H1 (cell line): ENCODE measurements at regions not wholly inside any gene's neighbourhood (a gene's known extent, or its start where the extent isn't known, plus 50 kb on each side); places are given as distances from the start of the nearest gene placed in this dataset.

ENCODE experiments used
- CTCF ChIA-PET: fragments of 300-600 bp; sonication (Branson Sonifier 250); formaldehyde crosslinking; loops from one replicate; lab custom pipeline; 2021; ENCODE audit not compliant: partially characterized antibody; lab: Charles Lee
- POLR2A ChIA-PET: fragments of 300-600 bp; sonication (Branson Sonifier 250); formaldehyde crosslinking; loops from one replicate; lab custom pipeline; 2021; ENCODE audit warnings: inconsistent platforms; ENCODE audit not compliant: partially characterized antibody; lab: Charles Lee
- DNase-seq, 2 experiments: peaks; one replicate each; pipeline versions ENCODE4 v3.0.0 to v3.0.0-alpha.2; 2010 to 2022; ENCODE audit warnings: low spot score in 2 of 2, low read depth in 1 of 2, mixed read lengths in 1 of 2
- FAIRE-seq: peaks from 2 replicates; lab custom pipeline; 2011; peaks lifted over from hg19 to GRCh38; lab: Jason Lieb, UNC
- H2AFZ ChIP-seq: 2 replicates; pipeline ENCODE4 v1.8.1; 2012; ENCODE audit warnings: low read length, inconsistent platforms
- H2AK5ac ChIP-seq: 2 replicates; pipeline ENCODE4 v1.6.1; 2013; ENCODE audit warnings: low read depth, low read length
- H2BK120ac ChIP-seq: replicated peaks from 2 replicates; pipeline ENCODE3; 2013; ENCODE audit warnings: low read depth, low read length, inconsistent platforms
- H2BK12ac ChIP-seq: 2 replicates; pipeline ENCODE4 v1.6.1; 2013; ENCODE audit warnings: low read depth, low read length
- H2BK15ac ChIP-seq: 2 replicates; pipeline ENCODE4 v1.6.1; 2013; ENCODE audit warnings: low read length
- H2BK20ac ChIP-seq: 2 replicates; pipeline ENCODE4 v1.6.1; 2013; ENCODE audit warnings: low read length
- H2BK5ac ChIP-seq: 2 replicates; pipeline ENCODE4 v1.6.1; 2013; ENCODE audit warnings: low read depth, low read length
- H3K14ac ChIP-seq: 2 replicates; pipeline ENCODE4 v1.6.1; 2013; ENCODE audit warnings: inconsistent platforms; ENCODE audit not compliant: insufficient read length
- H3K18ac ChIP-seq: 2 replicates; pipeline ENCODE4 v1.6.1; 2013; ENCODE audit warnings: low read length; ENCODE audit errors: extremely low read depth
- H3K23ac ChIP-seq: 2 replicates; pipeline ENCODE4 v1.6.1; 2013; ENCODE audit warnings: inconsistent platforms; ENCODE audit not compliant: insufficient read length
- H3K23me2 ChIP-seq: 2 replicates; pipeline ENCODE4 v1.6.1; 2013; ENCODE audit warnings: low read depth, low read length
- H3K27ac ChIP-seq: 2 replicates; pipeline ENCODE4 v1.6.1; 2011; ENCODE audit warnings: low read depth, low read length, inconsistent platforms
- H3K27me3 ChIP-seq, 4 experiments: replicated peaks in 1 of 4; 1 replicate in 1 of 4; 2 replicates in 3 of 4; pipeline versions ENCODE4 v1.6.1 to v1.8.1; 2011 to 2013; ENCODE audit warnings: low read length in 3 of 4, mild to moderate bottlenecking in 3 of 4, inconsistent platforms in 2 of 4, mixed read lengths in 2 of 4, moderate library complexity in 1 of 4; ENCODE audit not compliant: control insufficient read depth in 3 of 4, insufficient read depth in 3 of 4; ENCODE audit errors: extremely low read depth in 1 of 4
- H3K36me3 ChIP-seq, 4 experiments: 2 replicates each; pipeline versions ENCODE4 v1.6.1 to v1.8.1; 2011 to 2013; ENCODE audit warnings: mild to moderate bottlenecking in 4 of 4, low read length in 3 of 4, moderate library complexity in 2 of 4, control low read depth in 1 of 4, inconsistent platforms in 1 of 4; ENCODE audit not compliant: insufficient read depth in 4 of 4, control insufficient read depth in 2 of 4
- H3K4ac ChIP-seq: replicated peaks from 2 replicates; pipeline ENCODE3; 2013; ENCODE audit warnings: low read length, low read depth, mixed read lengths, inconsistent platforms; ENCODE audit not compliant: insufficient read length
- H3K4me1 ChIP-seq, 4 experiments: replicated peaks in 1 of 4; 1 replicate in 1 of 4; 2 replicates in 3 of 4; pipeline versions ENCODE4 v1.6.1 to v1.8.1; 2011 to 2013; ENCODE audit warnings: low read length in 3 of 4, inconsistent platforms in 2 of 4, mixed read lengths in 1 of 4; ENCODE audit not compliant: insufficient read depth in 4 of 4, control insufficient read depth in 3 of 4
- H3K4me2 ChIP-seq, 2 experiments: 2 replicates each; pipeline versions ENCODE4 v1.6.1 to v1.8.1; 2011 to 2013; ENCODE audit warnings: low read depth in 2 of 2, low read length in 2 of 2, control low read depth in 1 of 2, inconsistent platforms in 1 of 2, mild to moderate bottlenecking in 1 of 2; ENCODE audit not compliant: insufficient read depth in 1 of 2
- H3K4me3 ChIP-seq, 4 experiments: fragments of 200-600, 300-600 bp in 1 of 4; sonication (generic), shearing (Covaris generic), sonication (Bioruptor Twin) in 1 of 4; 2 replicates each; pipeline versions ENCODE4 v1.5.1 to v1.8.1; 2011 to 2016; ENCODE audit warnings: low read length in 4 of 4, low read depth in 3 of 4, control low read depth in 2 of 4, inconsistent platforms in 2 of 4, mild to moderate bottlenecking in 2 of 4, mixed read lengths in 1 of 4, moderate library complexity in 1 of 4; ENCODE audit not compliant: insufficient read depth in 2 of 4; ENCODE audit errors: extremely low read depth in 1 of 4
- H3K56ac ChIP-seq: replicated peaks from 2 replicates; pipeline ENCODE3; 2013; ENCODE audit warnings: low read depth, mild to moderate bottlenecking, mixed read lengths, low read length, inconsistent platforms; ENCODE audit not compliant: insufficient read length
- H3K79me1 ChIP-seq: 2 replicates; pipeline ENCODE4 v1.6.1; 2013; ENCODE audit warnings: low read depth, low read length, control low read depth
- H3K79me2 ChIP-seq, 2 experiments: 2 replicates each; pipeline versions ENCODE4 v1.6.1 to v1.8.1; 2012 to 2013; ENCODE audit warnings: low read length in 2 of 2, mild to moderate bottlenecking in 2 of 2, inconsistent platforms in 1 of 2; ENCODE audit not compliant: insufficient read depth in 2 of 2, control insufficient read depth in 1 of 2
- H3K9ac ChIP-seq, 4 experiments: replicated peaks in 1 of 4; 1 replicate in 1 of 4; 2 replicates in 3 of 4; pipeline versions ENCODE4 v1.6.1 to v1.8.1; 2011 to 2013; ENCODE audit warnings: low read depth in 3 of 4, low read length in 3 of 4, control low read depth in 2 of 4, mild to moderate bottlenecking in 2 of 4, moderate library complexity in 2 of 4, inconsistent platforms in 1 of 4; ENCODE audit errors: extremely low read depth in 1 of 4
- H3K9me3 ChIP-seq, 2 experiments: 2 replicates each; pipeline versions ENCODE4 v1.6.1 to v1.8.1; 2012 to 2013; ENCODE audit warnings: mild to moderate bottlenecking in 2 of 2, moderate library complexity in 2 of 2, control low read depth in 1 of 2, inconsistent platforms in 1 of 2, low read depth in 1 of 2, low read length in 1 of 2, mixed read lengths in 1 of 2; ENCODE audit not compliant: insufficient read depth in 2 of 2
- H4K20me1 ChIP-seq, 2 experiments: replicated peaks in 1 of 2; 2 replicates each; pipeline versions ENCODE3 to v1.8.1; 2011 to 2013; ENCODE audit warnings: inconsistent platforms in 2 of 2, low read length in 2 of 2, mild to moderate bottlenecking in 1 of 2; ENCODE audit not compliant: insufficient read depth in 2 of 2, control insufficient read depth in 1 of 2
- H4K5ac ChIP-seq: 2 replicates; pipeline ENCODE4 v1.6.1; 2013; ENCODE audit warnings: low read length, low read depth, mixed read lengths, inconsistent platforms; ENCODE audit not compliant: insufficient read length
- H4K8ac ChIP-seq: 2 replicates; pipeline ENCODE4 v1.8.0; 2013; ENCODE audit warnings: mild to moderate bottlenecking, moderate library complexity, low read length, inconsistent platforms; ENCODE audit not compliant: insufficient read depth; ENCODE audit errors: extremely low read depth
- H4K91ac ChIP-seq: replicated peaks from 2 replicates; pipeline ENCODE3; 2013; ENCODE audit warnings: low read length, mixed read lengths, inconsistent platforms; ENCODE audit not compliant: insufficient read length
- BCL11A ChIP-seq, 2 experiments: IDR thresholded peaks; one replicate each; pipeline ENCODE4 v1.6.1; 2011; ENCODE audit warnings: low read depth in 2 of 2, low read length in 2 of 2, mild to moderate bottlenecking in 2 of 2
- CHD2 ChIP-seq: IDR thresholded peaks from 2 replicates; pipeline ENCODE4 v1.6.1; 2012; ENCODE audit warnings: low read length, improper control_type of control experiment
- EGR1 ChIP-seq: IDR thresholded peaks from 2 replicates; pipeline ENCODE4 v1.6.1; 2011; ENCODE audit warnings: low read depth, low read length, borderline replicate concordance
- FOSL1 ChIP-seq: IDR thresholded peaks from 2 replicates; pipeline ENCODE4 v1.6.1; 2011; ENCODE audit warnings: mild to moderate bottlenecking, low read depth, low read length, moderate library complexity; ENCODE audit not compliant: insufficient read depth
- GTF2F1 ChIP-seq: IDR thresholded peaks from 2 replicates; pipeline ENCODE4 v1.6.1; 2012; ENCODE audit warnings: low read depth, low read length, improper control_type of control experiment, borderline replicate concordance
- SRF ChIP-seq: IDR thresholded peaks from 2 replicates; pipeline ENCODE4 v1.6.1; 2011; ENCODE audit warnings: mild to moderate bottlenecking, low read depth, low read length, moderate library complexity
- TCF12 ChIP-seq: IDR thresholded peaks from 2 replicates; pipeline ENCODE4 v1.6.1; 2011; ENCODE audit warnings: low read depth, mild to moderate bottlenecking, low read length
- TEAD4 ChIP-seq: IDR thresholded peaks from 2 replicates; pipeline ENCODE4 v1.6.1; 2012; ENCODE audit warnings: low read depth, low read length, inconsistent platforms, mixed read lengths
- WGBS, 2 experiments: shearing (Covaris generic) in 1 of 2; methylation state at CpG; one replicate each; pipeline versions ENCODE4 v1.1.6 to v1.1.7; 2013 to 2015; ENCODE audit warnings: low lambda C conversion rate in 2 of 2, mixed read lengths in 2 of 2, inconsistent platforms in 1 of 2, low coverage in 1 of 2, missing lambda C conversion rate in 1 of 2; ENCODE audit not compliant: insufficient replicate concordance in 2 of 2, insufficient coverage in 1 of 2, insufficient read length in 1 of 2; ENCODE audit errors: extremely low coverage in 1 of 2, missing lambda C conversion rate in 1 of 2; 5-methylcytosine and 5-hydroxymethylcytosine counted together
- TF ChIP-seq, protein P1 (sequence below): IDR thresholded peaks from 2 replicates; pipeline ENCODE4 v1.6.1; 2012; ENCODE audit warnings: inconsistent platforms
- TF ChIP-seq, protein P2 (sequence below): IDR thresholded peaks from 2 replicates; pipeline ENCODE4 v1.6.1; 2011; ENCODE audit warnings: low read length, improper control_type of control experiment

DNA sequence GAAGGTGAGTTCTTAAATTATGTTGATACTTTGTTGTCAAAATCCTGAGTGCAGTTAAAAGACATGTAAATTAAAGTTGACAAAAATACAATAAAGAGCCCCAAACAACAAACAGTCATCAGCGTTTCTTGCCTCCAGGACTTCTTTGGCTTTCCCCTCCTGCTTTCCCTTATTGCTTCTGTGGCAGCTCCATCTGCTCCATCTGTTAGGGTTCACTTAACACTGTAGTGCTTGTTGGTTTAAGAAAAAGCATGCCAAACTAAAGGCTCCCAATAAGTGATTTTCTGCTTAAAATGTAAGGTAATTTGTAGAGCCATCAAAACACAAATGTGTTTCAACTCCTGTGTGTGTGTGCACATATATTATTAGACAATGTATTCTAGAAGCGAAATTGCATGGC is 254.3 kb upstream of the GNAI1 start:
- no peak overlapping the region for H2BK20ac ChIP-seq
- H3K79me1 ChIP-seq: no peaks in the 10 kb centered on the region
- H3K56ac ChIP-seq: no peak overlapping the region
- H3K4me3 ChIP-seq: no peak overlapping the region
- no peaks in the 10 kb centered on the region for H4K20me1 ChIP-seq
- H3K9me3 ChIP-seq: no peaks in the 10 kb centered on the region
- H3K23me2 ChIP-seq: no peaks in the 10 kb centered on the region
- H3K4ac ChIP-seq: no peak overlapping the region
- no peak overlapping the region for H2BK5ac ChIP-seq
- CTCF ChIA-PET: interaction anchor here (0.7 kb wide), 1 partner anchor 51 kb away, joined by 3 read pairs; no protein-coding TSS in a partner anchor
- no peak overlapping the region for H3K23ac ChIP-seq
- no peak overlapping the region for H3K14ac ChIP-seq
- peak; percentile 45 for FAIRE-seq
- no peak overlapping the region for H2AK5ac ChIP-seq
- no peak overlapping the region for H2AFZ ChIP-seq
- H4K5ac ChIP-seq: no peak overlapping the region
- no peak overlapping the region for H4K8ac ChIP-seq
- no peak for TF ChIP-seq CHD2
- TF ChIP-seq, protein P1, sequence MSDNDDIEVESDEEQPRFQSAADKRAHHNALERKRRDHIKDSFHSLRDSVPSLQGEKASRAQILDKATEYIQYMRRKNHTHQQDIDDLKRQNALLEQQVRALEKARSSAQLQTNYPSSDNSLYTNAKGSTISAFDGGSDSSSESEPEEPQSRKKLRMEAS: no peak
- TF ChIP-seq TCF12: no peak
- no peak for TF ChIP-seq TEAD4
- no peak for TF ChIP-seq BCL11A (IDR thresholded peaks at IDR 0.05; ENCODE audit: low read depth in 2 of 2, low read length in 2 of 2)
- TF ChIP-seq EGR1: no peak
- no peak for TF ChIP-seq GTF2F1
- no peak for TF ChIP-seq FOSL1
- TF ChIP-seq SRF: no peak
- TF ChIP-seq, protein P2, sequence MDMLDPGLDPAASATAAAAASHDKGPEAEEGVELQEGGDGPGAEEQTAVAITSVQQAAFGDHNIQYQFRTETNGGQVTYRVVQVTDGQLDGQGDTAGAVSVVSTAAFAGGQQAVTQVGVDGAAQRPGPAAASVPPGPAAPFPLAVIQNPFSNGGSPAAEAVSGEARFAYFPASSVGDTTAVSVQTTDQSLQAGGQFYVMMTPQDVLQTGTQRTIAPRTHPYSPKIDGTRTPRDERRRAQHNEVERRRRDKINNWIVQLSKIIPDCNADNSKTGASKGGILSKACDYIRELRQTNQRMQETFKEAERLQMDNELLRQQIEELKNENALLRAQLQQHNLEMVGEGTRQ: no peak
- no peak overlapping the region for H3K27ac ChIP-seq
- no peaks in the 10 kb centered on the region for H3K4me1 ChIP-seq
- WGBS, 2 experiments: 77% methylated on average over 2 of the region's 2 CpGs; no CpG with 5 or more reads in 1 of the 2 experiments
- no peak for DNase-seq
- no peaks in the 10 kb centered on the region for H3K27me3 ChIP-seq
- H3K79me2 ChIP-seq: no peaks in the 10 kb centered on the region
- H2BK12ac ChIP-seq: no peak overlapping the region
- no peak overlapping the region for H3K9ac ChIP-seq
- H3K4me2 ChIP-seq: no peak overlapping the region
- H2BK120ac ChIP-seq: no peak overlapping the region
- H3K18ac ChIP-seq: no peak overlapping the region
- no peaks in the 10 kb centered on the region for H3K36me3 ChIP-seq
- H2BK15ac ChIP-seq: no peak overlapping the region
- H4K91ac ChIP-seq: no peak overlapping the region
- POLR2A ChIA-PET: no interaction called here
